ENCODE measurements at regions not wholly inside any gene's neighbourhood (a gene's known extent, or its start where the extent isn't known, plus 50 kb on each side); places are given as distances from the start of the nearest gene placed in this dataset.

DNA sequence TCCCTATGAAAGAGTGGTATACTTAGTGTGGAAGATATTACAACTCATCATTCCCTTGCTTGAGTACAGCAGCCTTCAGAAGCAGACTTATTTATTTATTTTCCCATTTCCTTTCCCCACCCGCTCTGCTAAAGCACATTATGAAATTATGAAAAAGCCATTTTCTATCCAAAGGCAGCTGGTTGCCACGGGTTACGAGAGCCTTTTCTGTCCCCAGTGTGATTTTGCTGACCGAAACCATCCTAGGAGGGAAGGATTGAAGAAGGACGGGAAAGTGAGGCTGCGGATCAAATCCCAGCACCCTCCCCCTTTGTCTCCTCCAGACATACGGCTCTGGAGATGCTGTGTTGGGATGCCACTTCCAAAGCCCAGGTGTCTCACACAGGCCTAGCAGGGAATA is 246.9 kb downstream of the TLR4 start (continued):
- no peak for TF ChIP-seq ZNF462 (CRISPR knock-in tag; IDR thresholded peaks at IDR 0.05)

DNA sequence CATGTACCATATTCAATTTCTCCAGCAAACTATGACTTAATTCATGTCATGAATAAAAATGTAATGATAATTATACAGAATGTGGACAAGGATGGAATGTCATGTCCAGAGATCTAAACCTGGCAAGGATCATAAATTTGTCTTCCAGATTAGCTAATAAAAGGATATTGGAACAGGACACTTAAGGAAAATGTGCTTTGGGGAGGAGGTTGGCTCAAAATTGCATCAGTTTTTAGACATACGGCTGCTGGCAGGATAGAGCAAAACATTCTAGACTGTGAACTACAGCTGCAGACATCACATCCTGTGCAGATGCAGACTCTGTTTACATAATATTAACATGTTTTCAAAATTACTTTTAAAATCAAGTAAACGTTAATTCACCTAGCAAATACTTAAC is 248.4 kb downstream of the TLR4 start:
- no peaks in the 10 kb centered on the region for H3K4me1 ChIP-seq (ENCODE audit: insufficient read depth)
- no peaks in the 10 kb centered on the region for H3K27me3 ChIP-seq (ENCODE audit: insufficient read depth)
- no peak overlapping the region for H3K4me3 ChIP-seq
- peaks cover 5% of the 10 kb centered on the region; the same call in 1 of the 3 replicates for H3K36me3 Mint-ChIP-seq (ENCODE audit: low read depth)
- H2AFZ ChIP-seq, result no peak overlapping the region
- ATAC-seq, result no peak
- peaks cover 44% of the 10 kb centered on the region for H3K9me3 Mint-ChIP-seq
- H3K9me2 ChIP-seq (ENCODE audit: insufficient read depth), result no peaks in the 10 kb centered on the region
- DNase-seq (ENCODE audit: low spot score), result no peak
- no peaks in the 10 kb centered on the region for H3F3A ChIP-seq (replicated peaks; ENCODE audit: low read depth)
- H3K27ac Mint-ChIP-seq, result no peak overlapping the region
- no peak for TF ChIP-seq EZH2phosphoT487 (IDR thresholded peaks at IDR 0.05; ENCODE audit: unreplicated experiment)
- TF ChIP-seq ZNF331 (CRISPR knock-in tag; IDR thresholded peaks at IDR 0.05; ENCODE audit: low read depth), result no peak
- TF ChIP-seq POLR2AphosphoS5 (IDR thresholded peaks at IDR 0.05; ENCODE audit: low read depth), result no peak
- TF ChIP-seq CREB1 (CRISPR knock-in tag; IDR thresholded peaks at IDR 0.05; ENCODE audit: low read depth), result no peak
- no peak for TF ChIP-seq JUNB (IDR thresholded peaks at IDR 0.05; ENCODE audit: unreplicated experiment)
- TF ChIP-seq, protein P1, sequence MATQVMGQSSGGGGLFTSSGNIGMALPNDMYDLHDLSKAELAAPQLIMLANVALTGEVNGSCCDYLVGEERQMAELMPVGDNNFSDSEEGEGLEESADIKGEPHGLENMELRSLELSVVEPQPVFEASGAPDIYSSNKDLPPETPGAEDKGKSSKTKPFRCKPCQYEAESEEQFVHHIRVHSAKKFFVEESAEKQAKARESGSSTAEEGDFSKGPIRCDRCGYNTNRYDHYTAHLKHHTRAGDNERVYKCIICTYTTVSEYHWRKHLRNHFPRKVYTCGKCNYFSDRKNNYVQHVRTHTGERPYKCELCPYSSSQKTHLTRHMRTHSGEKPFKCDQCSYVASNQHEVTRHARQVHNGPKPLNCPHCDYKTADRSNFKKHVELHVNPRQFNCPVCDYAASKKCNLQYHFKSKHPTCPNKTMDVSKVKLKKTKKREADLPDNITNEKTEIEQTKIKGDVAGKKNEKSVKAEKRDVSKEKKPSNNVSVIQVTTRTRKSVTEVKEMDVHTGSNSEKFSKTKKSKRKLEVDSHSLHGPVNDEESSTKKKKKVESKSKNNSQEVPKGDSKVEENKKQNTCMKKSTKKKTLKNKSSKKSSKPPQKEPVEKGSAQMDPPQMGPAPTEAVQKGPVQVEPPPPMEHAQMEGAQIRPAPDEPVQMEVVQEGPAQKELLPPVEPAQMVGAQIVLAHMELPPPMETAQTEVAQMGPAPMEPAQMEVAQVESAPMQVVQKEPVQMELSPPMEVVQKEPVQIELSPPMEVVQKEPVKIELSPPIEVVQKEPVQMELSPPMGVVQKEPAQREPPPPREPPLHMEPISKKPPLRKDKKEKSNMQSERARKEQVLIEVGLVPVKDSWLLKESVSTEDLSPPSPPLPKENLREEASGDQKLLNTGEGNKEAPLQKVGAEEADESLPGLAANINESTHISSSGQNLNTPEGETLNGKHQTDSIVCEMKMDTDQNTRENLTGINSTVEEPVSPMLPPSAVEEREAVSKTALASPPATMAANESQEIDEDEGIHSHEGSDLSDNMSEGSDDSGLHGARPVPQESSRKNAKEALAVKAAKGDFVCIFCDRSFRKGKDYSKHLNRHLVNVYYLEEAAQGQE (IDR thresholded peaks at IDR 0.05; ENCODE audit: unreplicated experiment), result no peak
- no peak for TF ChIP-seq STAT1 (IDR thresholded peaks at IDR 0.05; ENCODE audit: unreplicated experiment)
- TF ChIP-seq EZH2 (IDR thresholded peaks at IDR 0.05; ENCODE audit: low read depth, unreplicated experiment), result no peak
- TF ChIP-seq ZNF114 (CRISPR knock-in tag; IDR thresholded peaks at IDR 0.05), result no peak
- TF ChIP-seq, protein P2, sequence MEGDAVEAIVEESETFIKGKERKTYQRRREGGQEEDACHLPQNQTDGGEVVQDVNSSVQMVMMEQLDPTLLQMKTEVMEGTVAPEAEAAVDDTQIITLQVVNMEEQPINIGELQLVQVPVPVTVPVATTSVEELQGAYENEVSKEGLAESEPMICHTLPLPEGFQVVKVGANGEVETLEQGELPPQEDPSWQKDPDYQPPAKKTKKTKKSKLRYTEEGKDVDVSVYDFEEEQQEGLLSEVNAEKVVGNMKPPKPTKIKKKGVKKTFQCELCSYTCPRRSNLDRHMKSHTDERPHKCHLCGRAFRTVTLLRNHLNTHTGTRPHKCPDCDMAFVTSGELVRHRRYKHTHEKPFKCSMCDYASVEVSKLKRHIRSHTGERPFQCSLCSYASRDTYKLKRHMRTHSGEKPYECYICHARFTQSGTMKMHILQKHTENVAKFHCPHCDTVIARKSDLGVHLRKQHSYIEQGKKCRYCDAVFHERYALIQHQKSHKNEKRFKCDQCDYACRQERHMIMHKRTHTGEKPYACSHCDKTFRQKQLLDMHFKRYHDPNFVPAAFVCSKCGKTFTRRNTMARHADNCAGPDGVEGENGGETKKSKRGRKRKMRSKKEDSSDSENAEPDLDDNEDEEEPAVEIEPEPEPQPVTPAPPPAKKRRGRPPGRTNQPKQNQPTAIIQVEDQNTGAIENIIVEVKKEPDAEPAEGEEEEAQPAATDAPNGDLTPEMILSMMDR (conservative IDR thresholded peaks at IDR 0.05; ENCODE audit: low read depth in 2 of 2), result no peak
- no peak overlapping the region for H3K27ac ChIP-seq (ENCODE audit: low read depth)
- H3K36me3 ChIP-seq (ENCODE audit: insufficient read depth), result no peaks in the 10 kb centered on the region
- H3K4me2 ChIP-seq, result no peak overlapping the region
- H3K27me3 Mint-ChIP-seq (ENCODE audit: insufficient read depth, low read depth, poor library complexity), result no peaks in the 10 kb centered on the region
- H3K4me1 Mint-ChIP-seq, result no peaks in the 10 kb centered on the region; the same call in 2 of the 3 replicates
- H3K79me2 ChIP-seq (replicated peaks; ENCODE audit: insufficient read depth), result no peaks in the 10 kb centered on the region
- no peak overlapping the region for H3K4me3 Mint-ChIP-seq
- no peaks in the 10 kb centered on the region for H4K20me1 ChIP-seq (replicated peaks; ENCODE audit: insufficient read depth)

Measured in GM23338 (cell line).